ENCODE measurements at regions not wholly inside any gene's neighbourhood (a gene's known extent, or its start where the extent isn't known, plus 50 kb on each side); places are given as distances from the start of the nearest gene placed in this dataset.

GRCh38 chr6:14380901-14381828, 263.6 kb downstream of the CD83 start:
- TF ChIP-seq CTCF (IDR thresholded peaks at IDR 0.05): no peak
- TF ChIP-seq POLR2A (IDR thresholded peaks at IDR 0.05): no peak
- TF ChIP-seq EP300 (IDR thresholded peaks at IDR 0.05): no peak
